EH (cell line): ENCODE measurements at regions not wholly inside any gene's neighbourhood (a gene's known extent, or its start where the extent isn't known, plus 50 kb on each side); places are given as distances from the start of the nearest gene placed in this dataset.

ENCODE experiments used
- DNase-seq: peaks from one replicate; pipeline ENCODE4 v3.0.0-alpha.2; 2015; ENCODE audit warnings: low read depth

DNA sequence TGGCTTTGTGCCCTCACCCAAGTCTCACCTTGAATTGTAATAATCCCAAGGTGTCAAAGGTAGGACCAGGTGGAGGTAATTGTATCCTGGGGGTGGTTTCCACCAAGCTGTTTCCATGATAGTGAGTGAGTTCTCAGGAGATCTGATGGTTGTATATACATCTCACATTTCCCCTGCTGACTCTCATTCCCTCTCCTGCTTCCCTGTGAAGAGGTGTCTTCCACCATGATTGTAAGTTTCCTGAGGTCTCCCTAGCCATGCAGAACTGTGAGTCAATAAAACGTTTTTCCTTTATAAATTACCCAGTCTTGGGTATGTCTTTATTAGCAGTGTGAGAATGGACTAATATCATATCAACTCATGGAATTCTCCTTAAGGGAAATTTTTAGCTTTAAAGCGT lies 302.6 kb downstream of the LIG4 start:
- DNase-seq: no peak

DNA sequence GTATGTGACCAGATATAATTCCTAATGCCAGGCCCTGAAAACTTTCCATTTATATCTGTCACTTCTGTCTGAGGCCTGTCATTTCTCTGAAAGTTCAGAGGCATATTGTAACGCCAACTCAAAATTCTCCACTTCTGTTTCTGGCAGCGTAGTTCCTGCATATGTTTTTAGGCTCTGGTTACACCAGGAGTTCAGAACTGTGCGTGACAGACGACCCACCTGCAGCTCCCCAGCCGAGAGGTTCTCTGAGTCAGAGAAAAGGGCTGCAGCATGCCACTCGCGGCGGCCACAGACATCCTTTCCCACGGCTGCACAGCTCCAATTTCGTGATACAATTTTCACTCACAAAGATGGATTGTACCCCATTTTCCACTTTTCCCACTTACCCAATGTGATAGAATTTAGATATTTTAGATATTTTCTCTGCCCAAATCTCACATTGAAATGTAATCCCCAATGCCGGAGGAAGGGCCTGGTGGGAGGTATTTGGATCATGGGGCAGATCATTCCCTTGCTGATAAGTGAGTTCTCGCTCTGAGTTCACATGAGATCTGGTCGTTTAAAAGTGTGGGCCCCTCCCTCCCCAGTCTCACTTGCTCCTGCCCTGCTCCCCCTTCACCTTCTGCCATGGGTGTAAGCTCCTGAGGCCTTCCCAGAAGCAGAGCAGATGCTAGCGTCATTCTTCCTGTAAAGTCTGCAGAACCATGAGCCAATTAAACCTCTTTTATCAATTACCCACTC lies 308.1 kb downstream of the LIG4 start:
- DNase-seq: no peak

DNA sequence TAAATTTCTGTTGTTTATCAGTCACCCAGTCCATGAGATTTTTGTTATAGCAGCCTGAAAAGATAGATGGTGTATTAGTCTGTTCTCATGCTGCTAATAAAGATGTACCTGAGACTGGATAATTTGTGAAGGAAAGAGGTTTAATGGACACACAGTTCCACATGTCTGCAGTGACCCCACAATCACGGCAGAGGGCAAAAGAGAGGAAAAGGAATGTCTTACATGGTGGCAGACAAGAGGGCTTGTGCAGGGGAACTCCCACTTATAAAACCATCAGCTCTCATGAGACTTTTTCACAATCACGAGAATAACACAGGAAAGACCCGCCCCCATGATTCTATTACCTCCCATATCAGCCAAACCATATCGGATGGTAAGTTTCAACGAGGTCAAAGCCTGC lies 309.2 kb downstream of the LIG4 start:
- DNase-seq: no peak

DNA sequence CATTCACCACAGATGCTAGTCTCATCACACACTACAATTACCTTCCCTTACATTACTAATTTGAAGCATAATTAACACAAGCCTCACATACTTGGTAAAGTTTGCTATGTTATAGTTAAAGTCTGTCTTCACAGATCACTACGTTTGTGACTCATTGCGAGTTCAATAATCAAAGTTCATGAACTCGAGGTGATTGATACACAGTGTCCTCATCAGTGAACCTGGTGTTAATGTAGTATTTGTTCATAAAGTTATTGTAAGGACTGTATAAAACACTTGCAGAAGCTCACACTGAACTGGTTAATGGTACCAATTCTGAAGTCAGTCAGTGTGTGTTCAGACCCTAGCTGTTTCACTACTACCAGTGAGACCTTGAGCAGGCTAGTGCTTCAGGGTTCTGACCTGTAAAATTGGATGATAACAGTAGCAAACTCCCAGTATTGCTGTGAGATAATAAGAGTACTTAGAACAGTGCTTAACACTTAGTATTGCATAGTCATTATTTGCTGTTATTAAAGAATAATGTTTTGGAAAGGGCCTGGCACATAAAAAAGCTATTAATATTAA lies 313.3 kb downstream of the LIG4 start:
- DNase-seq: no peak

DNA sequence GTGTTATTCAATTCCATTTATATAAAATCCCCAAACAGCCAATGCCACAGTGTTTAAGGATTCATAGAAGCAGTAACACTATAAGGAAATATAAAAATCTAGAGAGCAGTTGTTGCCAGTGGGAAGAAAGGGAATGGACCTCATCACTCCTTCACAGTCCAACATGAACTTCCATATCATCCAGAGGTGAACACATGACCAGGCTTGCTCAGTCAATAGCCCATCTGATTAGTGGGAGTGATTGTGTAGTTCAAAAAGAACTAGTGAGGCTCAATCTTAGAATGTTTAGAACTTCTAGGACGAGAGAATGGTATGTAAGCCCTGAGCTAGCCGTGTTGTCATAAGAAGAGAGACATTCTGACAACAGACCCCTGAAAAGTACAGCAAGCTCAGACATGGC lies 314.1 kb downstream of the LIG4 start:
- no peak for DNase-seq

DNA sequence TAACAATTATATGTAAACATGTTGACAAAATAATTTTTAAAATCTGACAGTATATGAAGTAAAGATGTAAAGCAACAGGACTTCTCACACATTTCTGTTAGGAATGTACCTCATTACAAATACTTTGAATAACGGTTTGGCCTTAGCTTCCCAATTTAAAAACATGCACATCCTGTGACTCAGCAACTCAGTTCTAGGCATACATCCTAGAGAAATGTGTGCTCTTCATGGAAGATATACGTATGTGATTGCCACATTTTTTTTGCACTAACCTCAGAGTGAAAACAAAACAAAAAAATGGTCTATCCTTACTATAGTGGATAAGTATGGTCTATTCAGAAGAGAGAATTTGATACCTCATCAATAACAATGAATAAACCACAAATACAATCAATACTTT lies 314.6 kb downstream of the LIG4 start:
- no peak for DNase-seq

DNA sequence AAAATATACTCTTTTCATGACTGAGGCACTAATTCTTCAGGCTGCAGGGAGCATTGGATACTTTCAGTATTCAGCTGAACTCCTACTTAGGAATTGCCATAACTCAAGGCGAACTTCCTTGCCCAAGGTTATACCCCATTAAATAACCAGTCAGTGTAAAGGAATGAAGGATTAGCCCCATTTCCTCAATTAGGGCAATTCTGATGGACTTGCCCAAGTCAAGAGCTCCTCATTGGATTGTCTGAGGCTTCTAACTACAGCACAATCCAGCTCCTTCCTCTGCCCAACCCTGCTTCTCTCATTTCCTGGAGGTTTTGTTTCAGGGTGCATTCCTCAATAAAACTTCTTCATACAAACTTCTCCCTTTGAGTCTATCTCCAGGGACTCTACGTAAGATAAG lies 329.2 kb downstream of the LIG4 start:
- DNase-seq: no peak

DNA sequence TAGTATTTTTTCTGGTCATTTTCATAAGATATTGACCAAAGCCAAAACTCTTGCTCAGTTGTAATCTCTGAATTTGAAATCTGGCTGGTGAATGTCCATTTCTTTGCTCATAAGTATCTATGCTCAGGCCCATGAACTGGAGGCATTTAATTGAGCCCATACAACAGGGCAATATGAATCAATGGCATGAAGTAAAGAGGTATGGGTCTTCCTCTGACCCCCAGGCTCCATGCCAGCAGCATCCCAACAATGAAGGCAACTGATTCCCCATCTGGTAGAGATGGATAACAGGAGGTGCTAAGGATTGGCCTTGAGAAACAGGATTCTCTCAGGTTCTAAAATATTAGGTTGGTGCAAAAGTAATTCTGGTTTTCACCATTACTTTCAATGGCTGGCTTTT lies 330.8 kb downstream of the LIG4 start:
- DNase-seq: no peak

DNA sequence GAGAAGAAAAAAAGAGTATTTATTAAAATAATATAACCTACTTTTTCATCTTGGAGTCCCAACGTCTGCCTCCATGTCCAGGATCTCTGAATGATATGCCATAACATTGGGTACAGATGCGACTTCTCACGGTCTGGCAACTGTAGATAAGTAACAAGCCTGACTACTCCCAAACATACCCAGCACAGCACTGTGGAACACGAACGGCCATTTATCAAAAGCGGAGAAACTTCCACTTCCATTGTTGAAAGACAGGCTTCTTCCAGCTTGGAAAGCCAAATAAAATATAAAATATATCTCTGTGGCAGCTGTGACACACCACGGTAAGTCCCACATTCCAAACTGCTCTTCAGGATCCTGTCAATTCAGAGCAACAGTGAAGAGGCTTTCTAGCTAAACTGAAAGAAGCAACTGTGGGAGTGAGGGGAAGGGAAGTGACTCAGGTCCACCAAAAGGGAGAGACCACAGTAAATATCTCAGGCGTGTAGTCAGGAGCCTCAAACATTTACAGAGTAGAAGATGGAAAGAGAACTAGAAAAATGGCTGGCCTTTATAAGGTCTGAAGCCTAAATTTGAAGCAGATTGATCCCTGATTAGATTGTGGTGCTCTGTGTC lies 331.7 kb downstream of the LIG4 start:
- DNase-seq: no peak

DNA sequence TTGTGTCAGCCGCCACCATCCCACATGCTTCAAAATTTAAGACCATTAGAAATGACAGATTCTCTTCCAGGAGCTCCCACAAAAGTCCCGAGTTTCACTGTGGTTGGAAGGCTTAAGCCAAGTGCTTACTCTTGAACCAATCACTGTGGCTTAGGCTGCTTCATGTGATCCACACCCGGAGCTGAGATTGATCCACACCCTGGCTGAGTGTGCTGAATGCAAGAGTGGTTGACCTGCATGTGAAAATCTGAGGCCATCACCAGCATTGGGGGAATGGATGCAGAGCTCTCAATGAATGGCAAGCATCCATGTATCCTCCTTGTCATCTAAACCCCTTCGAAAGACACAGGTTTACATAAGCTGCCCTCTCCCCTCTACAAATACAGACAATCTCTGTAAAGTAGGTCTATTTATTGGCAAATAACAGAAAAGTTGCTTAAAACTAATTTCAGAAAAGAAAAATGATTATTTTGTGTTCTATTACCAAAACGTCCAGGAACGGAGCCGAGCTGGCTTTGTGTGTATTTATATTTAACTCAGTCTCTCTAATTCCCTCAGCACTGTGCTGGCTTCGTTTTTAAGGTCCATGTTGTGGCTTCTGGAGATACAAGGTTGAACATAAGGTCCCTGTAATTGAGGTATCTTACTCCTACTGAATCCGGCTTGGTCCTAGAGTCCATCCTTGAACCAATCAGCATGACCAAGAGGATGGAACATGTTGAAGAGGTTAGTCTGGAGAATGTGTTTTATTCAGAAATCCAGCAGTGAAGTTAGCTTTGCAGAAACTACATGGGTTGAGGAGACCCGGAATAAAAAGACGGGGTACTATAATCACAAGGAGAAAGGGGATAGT lies 332.4 kb downstream of the LIG4 start:
- no peak for DNase-seq

DNA sequence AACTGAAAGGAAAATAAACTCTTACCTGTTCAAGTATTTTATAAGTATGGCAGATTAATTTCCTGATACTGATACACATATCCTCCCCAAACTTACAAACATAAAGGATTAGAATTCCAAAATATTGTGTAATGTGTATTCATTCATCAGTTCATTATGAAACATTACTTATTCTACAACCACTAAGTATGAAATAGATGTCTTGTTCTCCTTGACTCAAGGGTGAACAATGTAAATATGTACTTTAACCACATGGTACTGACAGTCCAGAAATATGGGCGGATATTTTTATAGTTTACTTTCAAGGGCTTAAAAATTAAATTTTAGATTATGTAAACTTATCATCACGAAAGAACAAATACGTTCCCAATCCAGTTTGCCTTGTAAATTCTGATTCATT lies 334.0 kb downstream of the LIG4 start:
- no peak for DNase-seq

DNA sequence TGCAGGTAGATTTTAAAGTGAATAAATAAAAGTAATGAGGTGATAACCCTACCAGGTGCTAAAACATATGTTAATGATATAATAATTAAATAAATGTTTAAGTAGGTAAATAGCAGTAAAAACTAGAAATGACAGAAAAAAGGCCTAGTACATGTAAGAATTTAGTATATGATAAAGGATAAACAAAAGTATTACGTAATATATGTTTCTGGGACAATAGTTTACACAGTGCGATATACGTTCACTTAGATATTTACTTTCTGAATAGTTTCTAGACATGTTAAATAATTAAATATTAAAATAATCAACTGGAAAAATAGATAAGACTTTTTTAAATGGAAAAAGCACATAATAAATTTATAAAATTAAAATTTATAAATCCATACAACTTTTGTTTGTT lies 340.9 kb downstream of the LIG4 start:
- DNase-seq: no peak

DNA sequence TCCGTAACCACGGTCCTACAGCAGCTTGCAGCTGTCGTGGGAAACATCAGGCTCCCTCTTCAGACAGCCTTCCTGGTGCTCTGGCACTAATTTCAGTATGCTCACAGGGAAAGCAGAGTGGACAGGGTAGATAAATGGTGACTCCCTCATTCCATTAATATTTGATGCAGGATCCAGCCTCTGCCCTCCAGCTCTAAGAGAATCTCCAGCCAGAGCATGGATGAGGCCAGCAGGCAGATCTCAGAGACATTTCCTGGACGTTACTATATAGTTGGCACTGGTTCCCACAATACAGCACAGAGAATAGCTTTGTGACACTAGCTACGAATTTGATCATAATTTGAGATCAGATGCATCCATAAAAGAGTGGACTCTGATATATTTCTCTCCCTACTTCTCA lies 341.4 kb downstream of the LIG4 start:
- no peak for DNase-seq

DNA sequence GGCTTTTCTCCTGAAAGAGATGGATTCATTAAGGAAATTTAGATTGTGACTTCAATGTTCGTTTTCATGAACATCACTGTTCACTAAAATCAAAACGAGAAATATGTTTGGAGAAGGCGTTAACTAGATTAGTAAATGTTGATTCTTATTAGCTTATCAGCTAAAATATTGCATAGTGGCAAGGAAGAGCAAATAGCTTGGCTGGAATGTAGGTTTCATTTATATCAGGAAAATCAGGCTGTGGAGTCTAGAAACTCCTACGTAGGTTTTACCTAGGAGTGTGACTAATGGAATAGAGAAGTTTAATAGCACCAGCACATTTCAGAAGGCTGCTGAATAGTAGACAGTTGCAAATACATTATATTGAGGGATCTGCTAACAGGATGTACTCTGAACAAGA lies 344.9 kb downstream of the LIG4 start:
- no peak for DNase-seq

DNA sequence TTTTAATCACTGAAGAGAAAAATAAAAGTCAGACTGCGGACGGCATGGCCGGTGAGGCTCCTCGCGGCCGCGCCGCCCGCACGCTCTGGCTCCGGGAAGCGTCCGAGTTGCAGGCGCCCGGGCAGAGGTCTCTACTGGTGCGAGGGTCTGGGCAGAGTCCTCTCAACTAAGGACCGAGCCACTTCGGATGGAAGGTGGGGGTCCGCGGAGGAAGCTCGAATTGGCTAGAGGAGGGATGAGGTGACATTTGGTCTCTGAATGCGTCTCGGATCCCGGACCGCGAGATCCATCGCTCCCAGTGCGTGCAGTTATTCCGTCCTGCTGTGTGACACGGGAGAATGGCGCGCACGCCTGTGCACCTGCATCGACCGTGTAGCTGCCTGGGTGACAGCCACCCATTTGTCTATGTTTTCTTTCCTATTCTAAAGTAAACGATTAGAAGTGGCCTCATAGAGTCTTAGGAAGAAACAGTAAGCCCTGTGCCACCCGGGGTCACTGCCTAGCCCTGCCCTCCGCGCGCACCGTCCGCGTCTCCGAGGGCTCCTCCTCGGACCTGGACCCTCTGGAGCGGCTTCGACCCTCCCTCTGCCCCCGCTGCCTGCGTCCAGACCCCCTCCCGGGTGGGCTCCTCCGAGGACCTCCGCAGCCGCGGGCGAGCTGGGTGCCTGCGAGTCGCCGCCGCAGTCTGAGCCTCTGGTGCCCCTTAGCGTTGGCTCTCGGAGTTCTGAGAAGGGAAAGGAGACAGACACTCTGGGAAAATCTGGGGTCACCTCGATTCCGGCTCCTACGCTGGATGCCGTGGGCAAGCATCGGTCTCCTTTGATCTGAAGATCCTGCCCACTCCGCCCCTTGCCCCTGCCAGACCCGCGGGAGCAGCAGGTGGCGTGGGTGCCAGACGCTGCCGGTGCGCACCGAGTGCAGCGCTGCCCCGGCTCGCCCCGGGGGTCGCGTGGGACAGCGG lies 347.4 kb downstream of the LIG4 start:
- no peak for DNase-seq

DNA sequence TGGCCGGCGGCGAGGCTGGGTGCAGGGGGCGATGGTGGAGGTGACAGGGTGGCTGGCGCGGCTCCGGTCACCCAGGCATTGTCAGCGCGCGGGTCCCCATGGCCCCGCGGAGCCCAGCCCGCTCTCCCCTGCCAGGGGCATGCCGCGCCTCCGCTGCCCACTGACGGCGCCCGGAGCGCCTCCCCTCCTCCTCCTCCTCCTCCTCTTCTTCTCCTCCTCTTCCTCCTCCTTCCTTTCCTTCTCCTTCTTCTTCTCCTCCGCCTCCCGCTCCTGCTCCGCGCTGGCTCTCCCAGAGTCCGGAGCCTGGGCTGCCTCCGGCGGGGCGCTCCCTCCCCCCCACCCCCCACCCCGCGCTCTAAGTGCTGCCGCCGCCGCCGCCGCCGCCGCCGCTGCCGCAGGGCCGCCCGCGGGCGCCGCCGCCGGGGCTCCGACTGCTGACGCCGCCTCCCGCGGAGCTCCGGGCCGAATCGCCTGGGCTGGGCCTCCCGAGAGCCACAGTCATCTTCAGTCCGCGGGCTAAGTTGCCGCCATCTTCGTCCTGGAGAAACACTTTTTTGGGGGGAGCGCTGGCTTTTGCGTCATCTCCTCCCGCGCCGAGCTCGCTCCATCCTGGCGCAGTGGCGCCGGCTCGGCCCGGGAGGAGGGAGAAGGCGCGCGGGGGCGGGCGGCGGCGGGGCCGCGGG lies 348.3 kb downstream of the LIG4 start:
- peak; percentile 3 for DNase-seq

DNA sequence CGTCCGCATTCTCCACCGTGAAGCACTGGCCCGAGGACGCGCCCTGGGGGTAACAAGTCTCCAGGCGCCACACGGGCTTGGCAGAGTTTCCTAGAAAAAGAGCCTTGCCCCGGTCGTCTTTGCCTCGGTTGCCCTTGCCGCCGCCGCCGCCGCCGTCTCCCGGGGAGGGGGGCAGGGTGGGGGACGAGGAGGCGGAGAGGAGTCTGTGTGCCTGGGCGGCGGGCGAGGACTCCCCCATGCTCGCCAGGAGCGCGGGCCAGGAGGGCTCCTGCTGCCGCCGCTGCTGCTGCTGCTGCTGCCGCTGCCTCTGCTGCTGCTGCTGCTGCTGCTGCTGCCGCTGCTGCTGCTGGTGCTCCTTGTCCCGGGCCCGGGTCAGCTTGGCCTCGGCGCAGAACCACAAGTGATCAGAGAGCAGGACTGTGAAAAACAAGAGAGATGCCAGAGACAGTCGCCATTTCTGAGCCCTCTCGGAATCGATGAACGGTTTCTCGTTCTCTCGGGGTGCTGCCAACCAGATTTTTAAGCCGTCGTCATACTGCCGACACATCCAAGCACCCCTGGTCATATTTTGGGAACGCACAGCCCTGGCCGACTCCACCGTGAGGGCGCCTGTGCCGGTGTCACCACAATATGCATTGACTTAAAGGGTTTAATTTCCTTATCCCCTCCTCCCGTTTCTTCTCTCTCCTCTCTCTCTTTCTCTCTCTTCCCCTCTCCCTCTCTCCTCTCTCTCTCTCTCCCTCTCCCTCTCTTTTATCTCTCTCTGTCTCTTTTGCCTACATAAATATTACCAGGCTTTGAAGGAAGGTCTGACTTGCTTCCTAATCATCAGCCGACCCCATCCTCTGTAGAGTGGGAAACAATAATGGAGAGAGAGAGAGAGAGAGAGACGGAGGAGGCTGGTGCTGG lies 349.1 kb downstream of the LIG4 start:
- DNase-seq: peak; percentile 3

DNA sequence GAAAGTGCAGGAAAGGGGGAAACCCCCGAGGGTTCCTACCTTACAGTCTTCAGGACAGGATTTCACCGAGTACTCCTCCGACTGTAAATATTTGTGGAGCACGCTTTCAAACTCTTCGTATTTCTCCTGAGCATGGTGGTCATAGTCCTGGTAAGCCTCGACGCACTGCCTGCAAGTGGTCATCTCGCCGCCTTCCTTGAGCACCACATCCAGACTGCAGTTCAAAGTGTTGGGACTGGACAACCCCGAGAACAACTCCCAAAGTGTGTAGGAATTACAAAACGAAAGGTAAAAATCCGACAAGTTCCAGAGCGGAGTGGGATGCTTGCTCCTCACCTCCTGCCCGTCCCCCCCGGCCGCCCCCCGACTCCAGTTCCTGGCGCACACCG lies 349.7 kb downstream of the LIG4 start:
- DNase-seq: no peak

DNA sequence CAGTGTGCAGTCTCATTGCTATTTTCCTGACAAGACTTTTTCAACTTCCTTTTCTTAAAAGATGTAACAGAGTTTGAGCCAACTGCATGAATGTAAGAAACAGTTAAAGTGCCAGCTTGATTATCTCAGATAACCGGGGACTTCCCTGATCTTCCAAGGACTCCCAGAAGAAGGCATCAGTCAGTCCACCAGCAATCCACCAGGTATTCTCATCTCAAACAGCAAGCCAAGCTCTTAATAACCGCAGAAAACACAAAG lies 350.1 kb downstream of the LIG4 start:
- DNase-seq: no peak

DNA sequence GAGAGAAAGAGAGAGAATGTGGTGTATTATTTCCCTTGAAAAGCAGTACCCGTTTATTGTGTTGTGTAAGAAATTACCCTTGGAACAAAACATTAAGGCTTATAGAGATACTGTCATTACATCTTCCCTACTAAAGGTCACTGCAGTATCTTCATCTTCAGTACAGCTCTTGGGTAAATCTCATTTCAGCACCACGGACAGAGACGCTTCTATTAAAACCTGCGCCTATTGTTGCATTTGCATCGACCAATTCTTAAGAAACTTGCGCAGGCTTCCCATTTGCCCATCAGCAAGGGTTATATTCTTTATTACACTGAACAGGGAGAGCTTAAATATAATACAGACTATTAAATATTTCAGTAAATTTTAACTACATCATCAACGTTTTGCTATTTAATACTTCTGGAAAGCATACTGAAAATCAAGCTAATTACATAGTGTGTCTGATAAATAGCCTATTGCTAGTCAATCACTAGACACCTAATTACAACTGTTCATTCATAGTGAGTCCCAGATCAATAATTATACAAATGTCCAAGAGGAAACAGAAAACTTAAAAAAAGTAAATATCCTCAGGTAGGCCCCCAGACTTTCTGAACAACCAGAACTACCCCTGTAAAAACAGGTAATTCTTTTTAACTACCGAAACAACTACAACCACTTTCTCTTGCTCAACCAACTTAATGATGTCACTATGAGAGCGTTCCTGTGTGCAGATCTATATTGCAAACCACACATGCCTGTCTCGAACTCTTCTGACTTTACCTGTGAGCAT lies 350.6 kb downstream of the LIG4 start:
- peak; percentile 34 for DNase-seq
